Osteoblast (primary cell): ENCODE measurements at regions not wholly inside any gene's neighbourhood (a gene's known extent, or its start where the extent isn't known, plus 50 kb on each side); places are given as distances from the start of the nearest gene placed in this dataset.
"Not testable (repeated sequence)": the region's sequence is repeated elsewhere in the genome, so short reads cannot be mapped to it uniquely, and the experiment has no call there.

Experiments
- DNase-seq: peaks from one replicate; pipeline ENCODE4 v3.0.0; 2011; ENCODE audit warnings: low spot score, mixed read lengths; ENCODE audit not compliant: insufficient read length; ENCODE audit errors: missing footprints
- H2AFZ ChIP-seq: 2 replicates; pipeline ENCODE4 v1.6.0; 2011; ENCODE audit warnings: mild to moderate bottlenecking, low read length
- H3K27ac ChIP-seq: 2 replicates; pipeline ENCODE4 v1.5.1; 2011; ENCODE audit warnings: mild to moderate bottlenecking, low read depth, low read length, moderate library complexity
- H3K27me3 ChIP-seq: 2 replicates; pipeline ENCODE4 v1.6.0; 2012; ENCODE audit warnings: mild to moderate bottlenecking, control low read depth, inconsistent platforms, low read length, moderate library complexity; ENCODE audit not compliant: insufficient read depth
- H3K36me3 ChIP-seq: 2 replicates; pipeline ENCODE4 v1.5.1; 2011; ENCODE audit warnings: mild to moderate bottlenecking, low read length, control low read depth, moderate library complexity; ENCODE audit not compliant: insufficient read depth
- H3K4me1 ChIP-seq: 2 replicates; pipeline ENCODE4 v1.5.1; 2011; ENCODE audit warnings: mild to moderate bottlenecking, low read length, control low read depth, moderate library complexity; ENCODE audit not compliant: insufficient read depth
- H3K4me2 ChIP-seq: 2 replicates; pipeline ENCODE4 v1.6.0; 2011; ENCODE audit warnings: mild to moderate bottlenecking, low read length; ENCODE audit not compliant: insufficient read depth
- H3K4me3 ChIP-seq: fragments of 200-600 bp; sonication (generic); 3 replicates; pipeline ENCODE4 v1.5.1; 2012; ENCODE audit warnings: mild to moderate bottlenecking, low read length, inconsistent platforms; ENCODE audit not compliant: insufficient read depth
- H3K79me2 ChIP-seq: 2 replicates; pipeline ENCODE4 v1.6.0; 2012; ENCODE audit warnings: mild to moderate bottlenecking, low read length, control low read depth, inconsistent platforms; ENCODE audit not compliant: insufficient read depth
- H3K9me3 ChIP-seq: 2 replicates; pipeline ENCODE4 v1.5.1; 2011; ENCODE audit warnings: low read depth, low read length, control low read depth
- H4K20me1 ChIP-seq: 2 replicates; pipeline ENCODE4 v1.6.0; 2012; ENCODE audit warnings: mild to moderate bottlenecking, low read length, control low read depth; ENCODE audit not compliant: insufficient read depth
- CTCF ChIP-seq: IDR thresholded peaks from 2 replicates; pipeline ENCODE4 v1.5.1; 2011; ENCODE audit warnings: mild to moderate bottlenecking, low read depth, low read length, moderate library complexity; ENCODE audit errors: extremely low read depth

DNA sequence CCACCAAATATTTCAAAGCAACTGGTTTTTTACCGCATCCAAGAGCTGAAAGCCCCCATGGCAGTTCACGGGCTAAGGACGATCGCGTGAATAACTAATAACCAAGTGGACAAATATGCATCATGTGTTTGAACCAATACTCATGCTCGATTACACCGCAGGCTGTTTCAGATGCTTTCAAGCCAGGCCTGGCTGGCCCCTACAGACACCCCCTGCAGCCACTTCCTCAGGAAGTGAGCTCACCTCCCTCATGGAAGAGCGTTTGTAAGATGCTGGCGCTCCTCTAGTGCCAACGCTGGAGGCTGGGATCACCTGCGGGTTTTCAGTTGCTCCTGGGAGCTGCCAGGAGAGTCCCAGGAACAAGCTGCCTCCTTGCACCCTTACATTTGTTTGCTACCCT, 53.9 kb upstream of the PTCH1 start:
- no peak for TF ChIP-seq CTCF
- peaks cover 10% of the 10 kb centered on the region for H3K27me3 ChIP-seq
- no peak overlapping the region for H3K4me3 ChIP-seq
- H3K79me2 ChIP-seq: no peaks in the 10 kb centered on the region
- H3K4me2 ChIP-seq: peak overlapping the region; percentile 73
- no peaks in the 10 kb centered on the region for H3K36me3 ChIP-seq
- no peaks in the 10 kb centered on the region for H3K9me3 ChIP-seq
- peaks cover 6% of the 10 kb centered on the region for H3K4me1 ChIP-seq
- H3K27ac ChIP-seq: no peak overlapping the region
- H4K20me1 ChIP-seq: no peaks in the 10 kb centered on the region
- no peak overlapping the region for H2AFZ ChIP-seq
- DNase-seq: no peak

DNA sequence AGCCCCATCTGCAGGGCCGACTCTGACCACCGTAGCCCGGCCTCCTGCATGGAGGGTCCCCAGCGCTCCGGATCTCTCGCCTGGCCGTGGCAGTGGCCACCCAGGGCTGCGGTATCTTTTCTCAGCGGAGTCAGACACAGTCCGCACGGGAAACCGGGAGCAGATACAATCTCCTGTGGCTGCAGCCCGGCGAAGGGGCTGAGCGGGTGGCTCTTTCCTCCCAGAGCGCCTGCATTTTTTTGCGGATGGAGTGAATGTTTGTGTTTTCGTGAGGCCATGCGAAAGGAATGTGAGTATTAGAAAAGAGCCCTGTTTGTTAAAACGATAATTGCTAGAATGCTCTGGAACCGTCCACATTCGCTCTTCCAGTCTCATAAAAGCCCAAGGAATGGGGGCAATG, 53.4 kb upstream of the PTCH1 start:
- Histone ChIP-seq H3K9me3 (no peaks in the 10 kb centered on the region), H4K20me1 (no peaks in the 10 kb centered on the region), H3K4me3 (peak overlapping the region; percentile 61), H3K27me3 (peaks cover 10% of the 10 kb centered on the region), H3K4me1 (peaks cover 6% of the 10 kb centered on the region), H3K27ac (no peak overlapping the region), H3K4me2 (peak overlapping the region; percentile 73), H3K79me2 (no peaks in the 10 kb centered on the region), H2AFZ (peak overlapping the region; percentile 56), H3K36me3 (no peaks in the 10 kb centered on the region)
- no peak for DNase-seq
- no peak for TF ChIP-seq CTCF

DNA sequence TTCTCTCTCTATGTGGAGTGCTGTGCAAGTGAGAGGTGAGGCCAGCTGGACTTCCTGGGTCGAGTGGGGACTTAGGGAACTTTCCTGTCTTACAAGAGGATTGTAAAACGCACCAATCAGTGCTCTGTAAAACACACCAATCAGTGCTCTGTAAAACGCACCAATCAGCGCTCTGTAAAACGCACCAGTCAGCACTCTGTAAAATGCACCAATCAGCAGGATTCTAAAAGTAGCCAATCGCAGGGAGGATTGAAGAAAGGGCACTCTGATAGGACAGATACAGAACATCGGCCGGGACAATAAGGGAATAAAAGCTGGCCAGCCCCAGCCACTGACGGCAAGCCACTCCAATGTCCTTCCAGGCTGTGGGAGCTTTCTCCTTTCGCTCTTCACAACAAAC, 52.0 kb upstream of the PTCH1 start:
- not testable (repeated sequence) for H3K9me3 ChIP-seq, H3K4me2 ChIP-seq, H3K27me3 ChIP-seq, H3K4me3 ChIP-seq, H3K4me1 ChIP-seq, H3K27ac ChIP-seq, H3K36me3 ChIP-seq, H2AFZ ChIP-seq, H3K79me2 ChIP-seq, DNase-seq, H4K20me1 ChIP-seq
